Heart right ventricle (tissue), 16 donors: ENCODE measurements at regions not wholly inside any gene's neighbourhood (a gene's known extent, or its start where the extent isn't known, plus 50 kb on each side); places are given as distances from the start of the nearest gene placed in this dataset.
"Not testable (repeated sequence)": the region's sequence is repeated elsewhere in the genome, so short reads cannot be mapped to it uniquely, and the experiment has no call there.

Experiments used
- ATAC-seq, 8 donors: fragments of 200-7000 bp; cut with Tn5 transposase; one replicate each; pipeline ENCODE4 v1.9.1; 2020; ENCODE audit warnings: mild to moderate bottlenecking in 8 of 8, moderate library complexity in 8 of 8, moderate number of reproducible peaks in 1 of 8
- DNase-seq, 2 donors: peaks; one replicate each; pipeline ENCODE4 v3.0.0-alpha.2; 2020
- H3K27ac ChIP-seq, 10 donors: fragments of 200-600 bp; sonication (generic) in 2 of 10; one replicate each; pipeline versions ENCODE4 v1.5.0 to v1.8.0; 2020 to 2022; ENCODE audit warnings: mild to moderate bottlenecking in 3 of 10
- H3K27me3 ChIP-seq, 7 donors: fragments of 200-600 bp; one replicate each; pipeline ENCODE4 v1.8.0; 2021 to 2022; ENCODE audit warnings: mild to moderate bottlenecking in 2 of 7
- H3K36me3 ChIP-seq, 9 donors: fragments of 200-600 bp; sonication (generic) in 1 of 9; one replicate each; pipeline versions ENCODE4 v1.5.0 to v1.8.0; 2020 to 2022; ENCODE audit warnings: mild to moderate bottlenecking in 2 of 9
- H3K4me1 ChIP-seq, 9 donors: fragments of 200-600 bp; sonication (generic) in 1 of 9; one replicate each; pipeline versions ENCODE4 v1.5.0 to v1.8.0; 2020 to 2022; ENCODE audit warnings: mild to moderate bottlenecking in 4 of 9
- H3K4me3 ChIP-seq, 10 donors: fragments of 200-600 bp; sonication (generic) in 2 of 10; one replicate each; pipeline versions ENCODE4 v1.5.0 to v1.8.0; 2020 to 2022; ENCODE audit warnings: mild to moderate bottlenecking in 7 of 10, moderate library complexity in 2 of 10
- H3K9me3 ChIP-seq, 11 donors: fragments of 200-600 bp in 10 of 11; sonication (generic) in 2 of 11; one replicate each; pipeline versions ENCODE4 v1.5.0 to v1.8.0; 2013 to 2022; ENCODE audit warnings: mild to moderate bottlenecking in 2 of 11, control low read depth in 1 of 11, moderate library complexity in 1 of 11
- CTCF ChIP-seq, 9 donors: fragments of 200-600 bp; sonication (generic) in 2 of 9; IDR thresholded peaks; one replicate each; pipeline versions ENCODE4 v1.5.0 to v1.8.0; 2021 to 2022; ENCODE audit warnings: antibody characterized with exemption in 9 of 9, mild to moderate bottlenecking in 5 of 9, moderate library complexity in 1 of 9
- WGBS, 2 donors: extraction: QIAGEN DNeasy Blood & Tissue Kit; methylation state at CpG; one replicate each; pipeline ENCODE4 v1.1.7; 2013; ENCODE audit warnings: inconsistent platforms in 1 of 2; 5-methylcytosine and 5-hydroxymethylcytosine counted together
- intact Hi-C, 10 donors: fragments of 100-400 bp; cut with DNase I; formaldehyde crosslinking; loops; one replicate each; pipeline versions ENCODE4 v1.11.1 to v1.14.2; 2022
- donor health status: Arrhythmogenic right ventricular cardiomyopathy.
- donor health status: ischemic (EF 13 %, LVEDD 7.1; RV severe dilation, severe dysfunction).
- donor health status: healthy with polysubstance abuse.
- donor health status: DM: no; HTN: yes; CAD: no.
- donor health status: DM: no; HTN: no; CAD: no.
- donor health status: ischemic (EF 25% LVEDD 6.9; RV normal size, moderate dysfunction).
- donor health status: ischemic (EF 25% LVEDD 5.7; RV mildly dilated, moderate dysfunction).
- donor health status: healthy.
- donor health status: DM: yes; HTN: yes; CAD: no.
- donor health status: Ischemic cardiomyopathy.
- donor health status: ischemic (EF 35%, LVEDD 5.7; RV mildly dilated, moderate dysfunction).
- donor health status: nonischemic (EF 11% LVEDD 7.7; RV severe dilation, severe dysfunction).
- donor health status: DM: yes; HTN: yes; CAD: no.
- donor health status: PGD.
- donor health status: ischemic (EF 29% LVEDD 5.4; RV normal size, mild dysfunction).
- donor health status: nonischemic (EF 23%, LVEDD 6.1; RV moderate dilation, normal function).

- peak in 1 of 2 donors; percentile 9 for DNase-seq
- Histone ChIP-seq H3K9me3 (no peaks in the 10 kb centered on the region), H3K4me1 (no peaks in the 10 kb centered on the region), H3K4me3 (no peak overlapping the region), H3K27me3 (no peaks in the 10 kb centered on the region), H3K27ac (no peak overlapping the region), H3K36me3 (no peaks in the 10 kb centered on the region)
- no peak for TF ChIP-seq CTCF (IDR thresholded peaks at IDR 0.05)
- ATAC-seq: no peak
- 56 to 69% methylated on average over 4 of the region's 4 CpGs for WGBS, 2 donors
- intact Hi-C loops: no loop called here
Measured at GRCh38 chr5:152170350-152170749, 234.7 kb downstream of the NMUR2 start.

GRCh38 chr5:152164860-152165259, 240.2 kb upstream of the GLRA1 start:
- no peak for DNase-seq
- TF ChIP-seq CTCF (IDR thresholded peaks at IDR 0.05): no peak
- no peak for ATAC-seq
- Histone ChIP-seq H3K9me3 (no peaks in the 10 kb centered on the region), H3K27me3 (no peaks in the 10 kb centered on the region), H3K27ac (no peak overlapping the region), H3K36me3 (no peaks in the 10 kb centered on the region), H3K4me1 (no peaks in the 10 kb centered on the region), H3K4me3 (no peak overlapping the region)
- intact Hi-C loops: no loop called here
- 42 to 59% methylated on average over 2 of the region's 2 CpGs for WGBS, 2 donors

GRCh38 chr5:152159894-152160293, 235.2 kb upstream of the GLRA1 start:
- H3K4me3 ChIP-seq, DNase-seq, intact Hi-C loops, ATAC-seq, H3K27ac ChIP-seq, H3K27me3 ChIP-seq, H3K4me1 ChIP-seq, H3K36me3 ChIP-seq: not testable (repeated sequence)
- peaks cover 0 to 19% (median 0%) of the 10 kb centered on the region in 11 donors for H3K9me3 ChIP-seq
- 51 to 56% methylated on average over 4 of the region's 4 CpGs for WGBS, 2 donors

- intact Hi-C loops: not testable (repeated sequence)
- 93 to 96% methylated on average over 2 of the region's 2 CpGs for WGBS, 2 donors
Measured at GRCh38 chr5:152154452-152154851, 229.8 kb upstream of the GLRA1 start.

GRCh38 chr5:152151940-152152339, 227.3 kb upstream of the GLRA1 start:
- WGBS, 2 donors: 85 to 93% methylated on average over 3 of the region's 3 CpGs
- ATAC-seq (no peak), DNase-seq (no peak)
- Histone ChIP-seq H3K4me3 (no peak overlapping the region), H3K36me3 (no peaks in the 10 kb centered on the region), H3K27me3 (no peaks in the 10 kb centered on the region), H3K4me1 (no peaks in the 10 kb centered on the region), H3K27ac (no peak overlapping the region), H3K9me3 (peaks cover 0 to 19% (median 0%) of the 10 kb centered on the region in 11 donors)
- intact Hi-C loops: no loop called here
- no peak for TF ChIP-seq CTCF (IDR thresholded peaks at IDR 0.05)

More at GRCh38 chr5:152154452-152154851, 229.8 kb upstream of the GLRA1 start:
- not testable (repeated sequence) for H3K4me3 ChIP-seq, ATAC-seq, DNase-seq, H3K27me3 ChIP-seq, H3K36me3 ChIP-seq, H3K27ac ChIP-seq, H3K4me1 ChIP-seq
- peaks cover 0 to 26% (median 0%) of the 10 kb centered on the region in 11 donors for H3K9me3 ChIP-seq
